ENCODE measurements at regions not wholly inside any gene's neighbourhood (a gene's known extent, or its start where the extent isn't known, plus 50 kb on each side); places are given as distances from the start of the nearest gene placed in this dataset.

DNA sequence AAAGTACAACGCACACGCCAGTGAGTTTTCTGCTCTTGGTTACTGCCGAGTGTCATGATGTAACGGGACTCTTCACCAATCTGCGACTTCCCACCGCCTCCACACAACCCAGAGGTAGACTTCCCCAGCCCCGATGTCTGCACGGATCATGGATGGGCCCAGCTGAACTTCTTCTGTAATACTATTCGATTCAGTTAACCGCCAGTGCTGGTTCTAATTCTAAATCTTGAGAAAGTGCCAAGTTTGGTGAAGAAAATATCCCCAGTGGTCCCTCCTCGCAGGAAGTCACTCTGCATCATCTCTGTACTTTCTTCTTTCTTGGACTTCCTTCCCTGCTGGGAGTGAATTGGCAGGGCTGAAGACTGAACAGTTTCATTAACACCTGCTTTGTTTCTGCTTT, 77.6 kb upstream of the SLC35F4 start:
- Histone ChIP-seq H2BK15ac (ENCODE audit: low read depth, low read length) (no peak overlapping the region), H3K4me2 (ENCODE audit: low read depth, low read length) (no peak overlapping the region), H3K14ac (replicated peaks; ENCODE audit: low read depth, low read length) (no peak overlapping the region), H3K4ac (ENCODE audit: low read depth, low read length) (no peak overlapping the region), H3K4me1 (ENCODE audit: control insufficient read depth, insufficient read depth, low read length) (no peaks in the 10 kb centered on the region), H4K91ac (ENCODE audit: insufficient read depth, low read depth, low read length) (no peak overlapping the region), H3K27ac (ENCODE audit: insufficient read depth, low read length) (no peak overlapping the region), H3K9ac (ENCODE audit: low read depth, low read length) (no peak overlapping the region), H2BK20ac (ENCODE audit: low read depth, low read length) (no peak overlapping the region), H3K27me3 (ENCODE audit: control insufficient read depth, insufficient read depth, low read length) (no peaks in the 10 kb centered on the region), H4K20me1 (ENCODE audit: insufficient read depth, low read length) (no peaks in the 10 kb centered on the region), H3K4me3 (ENCODE audit: insufficient read depth, low read depth, low read length) (no peak overlapping the region), H4K5ac (ENCODE audit: low read depth, low read length) (no peak overlapping the region), H2BK120ac (ENCODE audit: low read depth, low read length) (no peak overlapping the region), H3K18ac (ENCODE audit: low read depth, low read length) (no peak overlapping the region), H3K23ac (ENCODE audit: low read depth, low read length) (no peak overlapping the region), H3K9me1 (ENCODE audit: insufficient read depth, low read length) (no peaks in the 10 kb centered on the region), H4K8ac (ENCODE audit: low read depth in 2 of 2, low read length in 2 of 2) (no peak overlapping the region), H3K9me3 (ENCODE audit: control insufficient read depth, insufficient read depth, low read length) (no peaks in the 10 kb centered on the region), H2AK5ac (ENCODE audit: low read depth, low read length) (no peak overlapping the region), H2BK5ac (ENCODE audit: low read depth, low read length, poor library complexity, severe bottlenecking) (no peak overlapping the region), H2AFZ (replicated peaks; ENCODE audit: low read length, poor library complexity) (no peak overlapping the region), H3K56ac (ENCODE audit: extremely low read depth, insufficient read depth, low read length) (no peak overlapping the region), H2AK9ac (replicated peaks; ENCODE audit: low read depth, low read length, poor library complexity) (no peak overlapping the region), H3K79me1 (ENCODE audit: low read depth in 1 of 2, low read length in 2 of 2) (no peaks in the 10 kb centered on the region), H3K36me3 (ENCODE audit: control insufficient read depth, insufficient read depth, low read length) (no peaks in the 10 kb centered on the region)
- dilution Hi-C loops (cut with HindIII; ENCODE audit: low sequenced_read_pairs, unreplicated experiment) (no loop called here), intact Hi-C loops (cut with micrococcal nuclease) (no loop called here), in situ Hi-C loops (cut with MboI; ENCODE audit: low sequenced_read_pairs) (no loop called here)
- ATAC-seq (ENCODE audit: low read depth) (no peak), DNase-seq (no peak)
- CTCF ChIA-PET: no interaction called here
- no peak for TF ChIP-seq CHD1 (IDR thresholded peaks at IDR 0.05; ENCODE audit: low read depth, low read length)
- POLR2A ChIA-PET (ENCODE audit: unreplicated experiment): no interaction called here
- no TSS peak for BruUV-seq (replicated peaks)
- WGBS, 2 experiments (ENCODE audit: extremely low coverage in 2 of 2, insufficient read length in 1 of 2): no CpG with 5 or more reads among the region's 11 CpGs
